HG02610 (cell line): ENCODE measurements at regions not wholly inside any gene's neighbourhood (a gene's known extent, or its start where the extent isn't known, plus 50 kb on each side); places are given as distances from the start of the nearest gene placed in this dataset.

ENCODE experiments used
- ATAC-seq: cut with Tn5 transposase; IDR thresholded peaks from one replicate; pipeline ENCODE4 v1.9.1; 2021; ENCODE audit warnings: mild to moderate bottlenecking, moderate library complexity; ENCODE audit not compliant: unreplicated experiment

GRCh38 chr1:68378296-68379084 lies 71.3 kb downstream of the RPE65 start:
- no peak for ATAC-seq

DNA sequence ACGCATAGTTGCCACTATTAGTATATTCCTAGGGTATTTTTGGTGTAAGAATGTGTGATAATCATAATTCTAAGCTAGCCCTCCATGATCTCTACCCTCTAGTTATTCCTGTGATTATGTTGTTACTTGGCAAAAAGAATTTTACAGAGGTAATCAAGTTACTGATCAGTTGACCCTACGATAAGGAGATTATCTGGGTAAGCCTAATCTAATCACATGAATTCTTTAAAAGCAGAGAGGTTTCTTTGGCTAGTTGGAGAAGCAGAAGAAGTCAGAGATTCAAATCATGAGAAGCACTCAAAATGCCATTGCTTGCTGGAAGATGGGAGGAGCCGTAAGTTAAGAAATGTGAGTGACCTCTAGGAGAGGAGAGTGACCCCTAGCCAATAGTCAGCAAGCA lies 72.7 kb downstream of the RPE65 start:
- ATAC-seq, result no peak

GRCh38 chr1:68376441-68376840 lies 73.3 kb downstream of the RPE65 start:
- no peak for ATAC-seq

DNA sequence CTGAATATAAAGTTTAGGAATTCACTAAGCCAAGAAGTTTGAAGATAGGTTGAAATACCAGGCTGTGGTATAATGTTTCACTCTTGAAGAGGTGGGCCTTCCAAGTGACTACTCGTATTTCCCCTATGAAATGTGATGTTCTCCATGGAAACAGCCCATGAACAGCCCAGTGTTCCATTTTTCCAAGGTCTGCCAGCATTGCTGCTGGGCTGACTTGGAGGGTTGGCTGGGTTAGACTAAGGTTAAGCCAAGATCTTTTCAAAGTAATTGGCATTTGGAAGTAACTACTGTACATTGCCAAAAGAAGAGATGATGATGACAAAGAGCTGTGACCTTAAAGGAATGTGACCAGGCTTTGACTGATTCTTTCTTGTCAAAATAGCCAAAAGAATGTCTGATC lies 73.8 kb downstream of the RPE65 start:
- no peak for ATAC-seq

DNA sequence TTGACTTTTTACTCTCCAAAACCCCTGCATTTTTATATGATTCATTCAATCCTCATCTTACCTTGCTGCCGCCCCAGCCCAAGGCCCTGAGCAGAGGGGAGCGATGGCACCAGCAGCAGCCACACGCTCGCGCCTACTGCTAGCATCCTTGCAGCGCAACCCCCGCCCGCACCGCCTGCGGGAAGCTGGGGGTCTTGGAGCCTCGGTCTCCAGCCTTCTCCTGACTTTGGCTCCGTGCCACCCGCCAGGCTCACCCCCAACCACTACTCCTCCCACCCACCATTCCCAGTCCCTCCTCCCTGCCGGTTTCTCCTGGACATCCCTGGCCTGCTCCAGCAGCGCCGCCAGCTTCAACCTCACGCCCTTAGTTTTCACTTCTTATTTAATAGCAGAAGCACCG lies 76.6 kb downstream of the RPE65 start:
- no peak for ATAC-seq

GRCh38 chr1:68372487-68372886 lies 77.3 kb downstream of the RPE65 start:
- ATAC-seq, result no peak

DNA sequence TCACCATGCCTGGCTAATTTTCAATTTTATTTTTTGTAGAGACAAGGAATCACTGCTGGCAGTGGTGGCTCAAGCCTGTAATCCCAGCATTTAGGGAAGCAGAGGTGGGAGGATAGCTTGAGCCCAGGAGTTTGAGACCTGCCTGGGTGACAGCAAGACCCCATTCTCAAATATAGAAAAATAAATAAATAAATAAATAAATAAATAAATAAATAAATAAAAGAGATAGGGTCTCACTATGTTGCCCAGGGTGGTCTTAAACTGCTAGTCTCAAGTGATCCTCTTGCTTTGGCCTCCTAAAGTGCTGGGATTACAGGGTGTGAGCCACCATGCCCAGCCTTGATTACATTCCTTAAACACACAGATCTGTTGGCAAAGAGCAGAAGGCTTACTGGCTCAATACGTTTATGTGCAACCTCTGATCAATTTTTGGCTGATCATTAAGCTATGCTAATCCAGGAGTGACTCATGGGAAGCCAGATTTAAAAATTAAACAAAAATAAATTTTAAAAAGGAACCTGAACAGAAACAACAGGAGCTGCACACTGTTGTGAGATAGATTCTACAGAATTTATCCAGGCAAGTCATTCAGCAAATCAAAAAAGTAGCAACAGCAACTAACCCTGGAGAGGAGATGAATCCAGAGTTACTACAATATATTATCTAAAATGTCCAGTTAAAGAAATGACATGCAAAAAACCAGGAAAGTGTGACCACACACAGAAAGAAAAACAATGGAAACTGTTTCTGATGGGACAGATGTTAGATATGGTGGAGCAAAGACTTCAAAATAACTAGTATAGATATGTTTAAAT lies 79.4 kb downstream of the RPE65 start:
- ATAC-seq, result no peak

DNA sequence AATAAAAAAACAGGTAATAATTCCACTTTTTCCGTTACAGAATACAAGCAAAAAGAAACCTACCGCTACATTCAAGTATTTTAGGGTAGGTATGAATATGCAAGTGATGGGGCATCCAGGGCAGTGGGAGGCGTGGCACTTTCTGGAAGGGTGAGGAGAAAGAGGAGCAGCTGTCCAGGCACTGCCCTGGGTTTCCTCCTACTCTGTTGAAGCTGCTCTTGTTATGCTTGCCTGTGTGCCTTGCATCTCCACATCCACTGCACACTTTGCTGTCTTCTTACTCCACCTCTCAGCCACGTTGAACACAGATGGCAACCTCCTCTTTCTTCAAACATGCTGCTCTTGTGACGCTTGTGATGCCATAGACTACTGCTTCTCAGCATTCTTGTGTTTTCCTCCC lies 83.2 kb downstream of the RPE65 start:
- no peak for ATAC-seq

DNA sequence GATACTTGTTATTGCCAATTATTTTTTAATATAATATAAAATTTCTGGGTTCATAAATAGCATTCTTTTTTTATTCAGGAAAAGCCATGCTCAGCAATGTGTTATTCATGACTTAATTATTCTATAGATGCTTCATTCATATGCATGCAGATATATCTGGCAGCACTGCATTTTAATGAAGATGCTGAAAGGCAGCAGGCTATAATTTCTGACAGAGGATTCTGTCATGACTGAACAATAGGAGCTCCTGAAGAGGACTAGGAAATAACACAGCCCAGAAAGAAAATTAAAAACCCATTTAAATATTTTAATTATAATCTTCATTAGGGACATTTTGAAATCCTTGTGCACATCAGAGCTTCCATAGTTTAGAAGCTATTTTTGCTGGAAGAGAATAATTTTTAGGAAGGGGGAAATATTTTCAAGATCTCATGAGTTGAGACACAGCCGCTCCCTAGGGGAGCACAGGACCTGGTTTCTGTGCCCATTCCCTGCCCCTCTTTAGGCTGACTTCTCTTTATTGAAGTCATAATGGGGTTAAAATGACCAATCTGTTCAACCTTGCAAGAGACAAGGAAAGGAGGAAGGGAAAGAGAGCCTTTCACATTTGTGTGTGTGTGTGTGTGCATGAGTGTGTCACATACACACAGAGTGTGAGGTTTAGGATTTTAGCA lies 83.9 kb downstream of the RPE65 start:
- ATAC-seq, result no peak

DNA sequence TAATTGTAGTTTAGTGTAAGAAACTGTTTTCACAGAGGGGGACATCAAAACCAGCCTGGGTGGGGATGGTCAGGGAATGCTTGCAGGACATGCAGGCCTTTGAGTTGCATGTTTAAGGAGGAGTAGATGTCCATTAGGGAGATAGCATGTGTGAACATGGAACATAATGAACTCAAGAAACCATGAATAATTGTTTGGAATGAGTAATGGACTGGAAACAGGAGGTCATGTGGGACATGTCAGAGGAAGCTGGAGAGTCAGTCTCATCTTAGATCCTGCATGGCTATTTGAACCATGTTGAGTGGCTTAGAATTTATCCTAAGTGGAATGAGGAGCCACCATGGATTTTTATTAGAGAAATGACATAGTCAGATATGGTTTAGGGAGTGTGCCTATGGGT lies 86.4 kb downstream of the RPE65 start:
- no peak for ATAC-seq

DNA sequence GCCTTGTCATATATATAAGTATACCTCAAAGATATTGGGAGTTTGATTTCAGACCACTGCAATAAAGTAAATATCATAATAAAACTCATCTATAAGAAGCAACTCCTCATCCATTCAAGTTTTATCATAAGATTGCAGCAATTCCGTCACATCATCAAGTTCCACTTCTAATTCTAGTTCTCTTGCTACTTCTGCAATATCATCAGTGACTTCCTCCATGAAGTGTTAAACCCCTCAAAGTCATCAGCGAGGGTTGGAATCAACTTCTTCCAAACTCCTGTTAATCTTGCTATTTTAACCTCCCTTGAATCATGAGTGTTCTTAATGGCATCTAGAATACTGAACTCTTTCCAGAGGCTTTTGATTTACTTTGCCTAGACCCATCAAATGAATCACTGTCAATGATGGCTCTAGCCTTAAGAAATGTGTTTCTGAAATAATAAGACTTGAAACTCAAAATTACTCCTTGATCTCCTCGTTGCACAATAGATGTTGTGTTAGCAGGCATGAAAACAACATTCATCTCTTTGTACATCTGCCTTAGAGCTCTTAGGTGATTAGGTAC lies 88.3 kb downstream of the RPE65 start:
- no peak for ATAC-seq

GRCh38 chr1:68359045-68359444 lies 90.7 kb downstream of the RPE65 start:
- ATAC-seq, result no peak

DNA sequence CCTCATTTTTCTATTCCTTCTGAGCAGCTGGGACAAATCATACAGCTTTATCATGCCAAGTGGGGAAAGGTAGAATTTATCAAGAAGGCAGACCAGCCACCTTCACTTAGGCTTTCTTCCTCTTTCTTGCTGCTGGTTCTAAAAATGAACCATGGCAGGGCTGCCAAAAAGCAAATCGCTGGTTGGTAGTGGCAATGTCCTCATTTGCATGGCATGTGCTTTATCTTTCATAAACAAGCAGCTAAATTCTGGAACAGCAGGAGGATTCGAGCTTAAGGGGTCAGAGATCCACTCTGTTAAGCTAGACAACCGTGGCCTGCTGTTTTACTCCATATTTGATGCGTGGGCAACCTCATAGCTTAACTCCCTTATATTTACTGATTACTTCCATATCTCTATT lies 91.3 kb downstream of the RPE65 start:
- ATAC-seq, result no peak

DNA sequence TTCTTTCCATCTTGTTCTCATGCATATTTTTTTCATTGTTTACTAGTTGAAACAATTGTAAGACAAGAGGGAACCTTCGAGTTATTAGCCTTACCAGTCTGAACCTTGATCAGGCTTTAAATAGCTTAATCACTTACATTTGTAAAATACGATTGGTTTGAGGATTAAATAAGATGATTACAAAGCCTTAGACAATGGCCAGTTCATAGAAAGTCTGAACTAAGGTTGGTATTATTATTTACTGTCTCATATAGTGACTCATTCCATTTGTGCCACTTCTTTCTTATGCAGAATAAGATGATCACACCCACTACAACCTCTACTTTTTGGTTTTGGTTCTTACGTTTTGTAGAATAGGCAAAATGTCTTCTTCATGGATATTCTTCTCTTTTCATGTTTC lies 94.1 kb downstream of the RPE65 start:
- ATAC-seq, result no peak

GRCh38 chr1:68352202-68352601 lies 97.6 kb downstream of the RPE65 start:
- ATAC-seq, result no peak

GRCh38 chr1:68347415-68347814 lies 102.3 kb downstream of the RPE65 start:
- peak; percentile 91 for ATAC-seq

- ATAC-seq, result no peak
Measured at GRCh38 chr1:68346188-68346808, 103.5 kb downstream of the RPE65 start.

DNA sequence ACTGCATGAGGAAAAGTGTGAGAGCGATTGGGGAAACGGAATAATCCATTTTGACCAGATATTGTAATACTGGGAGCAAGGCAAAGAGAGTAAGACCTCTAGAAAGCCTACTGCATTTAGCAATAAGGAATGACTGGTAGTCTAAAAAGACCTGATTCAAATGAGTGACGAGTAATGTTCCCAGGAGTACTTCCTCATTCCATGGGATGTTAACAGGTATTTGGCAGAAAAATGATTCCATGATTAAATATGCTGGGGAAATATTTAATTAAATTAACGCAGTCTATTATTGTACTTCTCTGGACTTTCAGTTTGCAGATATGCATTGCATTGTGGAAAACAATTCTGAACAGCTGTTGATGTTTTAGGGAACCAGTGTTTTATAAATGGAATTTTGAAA lies 105.5 kb downstream of the RPE65 start:
- ATAC-seq, result no peak

DNA sequence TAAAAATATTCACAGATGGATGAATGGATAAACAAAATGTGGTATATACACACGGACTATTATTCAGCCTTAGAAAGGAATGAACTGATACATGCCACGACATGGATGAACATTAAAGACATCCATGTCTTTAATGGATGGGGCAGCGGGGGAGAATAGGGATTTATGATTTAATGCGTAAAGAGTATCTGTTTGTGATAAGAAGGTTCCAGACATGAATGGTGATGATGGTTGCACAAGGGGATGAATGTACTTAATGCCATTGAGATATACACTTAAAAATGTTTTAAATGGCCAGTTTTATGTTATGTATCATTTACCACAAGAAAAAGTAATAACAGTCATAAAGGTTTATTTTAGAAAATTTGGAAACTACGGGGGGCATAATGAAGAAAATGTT lies 108.6 kb upstream of the WLS start:
- ATAC-seq, result no peak

DNA sequence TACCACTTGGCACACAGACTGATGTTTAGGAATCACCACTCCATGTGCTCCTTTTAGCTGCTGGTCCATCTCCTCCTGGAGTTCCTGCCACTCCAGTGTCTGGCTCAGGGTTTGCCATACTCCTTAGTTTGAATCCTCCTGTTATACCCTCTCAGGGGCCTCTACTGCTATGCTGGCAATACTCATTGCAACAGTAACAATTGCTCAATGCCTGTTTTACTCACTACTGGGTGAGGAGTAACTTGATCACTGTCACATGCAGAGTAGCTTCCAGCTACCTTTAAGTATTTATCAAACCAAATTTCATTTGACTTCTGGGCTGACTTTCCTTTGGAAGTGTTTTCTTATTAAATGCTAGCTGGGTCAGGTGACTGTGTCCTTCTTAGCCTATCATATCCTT lies 107.2 kb upstream of the WLS start:
- ATAC-seq, result no peak

DNA sequence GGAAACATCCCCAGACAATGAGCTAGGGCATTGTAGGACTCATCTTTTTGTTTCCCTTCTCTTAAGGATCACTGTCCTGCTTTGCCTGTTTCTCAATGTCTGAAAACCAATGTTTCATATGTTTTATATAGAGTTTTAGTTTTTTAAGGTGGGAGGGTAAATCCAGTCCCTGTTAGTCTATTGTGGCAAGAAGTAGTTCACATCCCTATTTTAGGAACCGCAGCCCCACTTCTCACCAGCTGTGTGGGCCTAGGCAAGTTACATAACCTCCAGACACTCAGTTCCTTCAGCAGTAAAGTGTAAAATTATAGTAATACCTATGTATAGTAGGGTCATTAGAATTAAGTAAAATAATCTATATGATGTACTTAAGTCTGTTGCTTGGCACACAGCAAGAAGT lies 105.8 kb upstream of the WLS start:
- ATAC-seq, result no peak
